Fibroblast of villous mesenchyme (primary cell): ENCODE measurements at regions not wholly inside any gene's neighbourhood (a gene's known extent, or its start where the extent isn't known, plus 50 kb on each side); places are given as distances from the start of the nearest gene placed in this dataset.
A peak's percentile ranks its signal among the peaks of the same experiment; 100 is the strongest.

ENCODE experiments used
- DNase-seq: peaks from one replicate; pipeline ENCODE4 v3.0.0-alpha.2; 2010; ENCODE audit warnings: low read depth
- H3K4me3 ChIP-seq: 2 replicates; pipeline ENCODE4 v1.5.1; 2011; ENCODE audit warnings: low read depth, mild to moderate bottlenecking, low read length
- TF ChIP-seq, protein P1 (sequence below): IDR thresholded peaks from 2 replicates; pipeline ENCODE4 v1.5.1; 2012; ENCODE audit warnings: low read depth, mild to moderate bottlenecking, low read length; ENCODE audit not compliant: insufficient read depth

DNA sequence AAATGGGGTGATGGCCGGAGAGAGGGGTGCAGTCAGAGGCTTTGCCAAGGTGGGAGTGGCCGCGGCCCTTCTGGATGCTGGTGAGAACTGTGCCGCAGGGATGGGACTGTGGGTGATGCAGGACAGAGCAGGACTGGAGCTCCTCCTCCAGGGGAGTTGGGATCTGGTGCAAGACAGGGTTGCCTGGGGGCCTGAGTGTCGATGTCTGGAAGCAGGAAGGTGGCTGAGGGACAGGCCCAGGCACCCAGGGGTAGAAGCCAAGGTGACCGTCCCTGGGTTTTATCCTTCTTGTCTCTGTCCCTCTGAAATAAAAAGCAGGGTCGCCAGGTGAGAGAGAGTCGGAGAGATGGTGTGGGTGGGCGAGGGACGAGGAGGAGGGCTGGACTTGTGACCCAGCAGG is 89.1 kb upstream of the IER5L start:
- H3K4me3 ChIP-seq = no peak overlapping the region
- TF ChIP-seq, protein P1, sequence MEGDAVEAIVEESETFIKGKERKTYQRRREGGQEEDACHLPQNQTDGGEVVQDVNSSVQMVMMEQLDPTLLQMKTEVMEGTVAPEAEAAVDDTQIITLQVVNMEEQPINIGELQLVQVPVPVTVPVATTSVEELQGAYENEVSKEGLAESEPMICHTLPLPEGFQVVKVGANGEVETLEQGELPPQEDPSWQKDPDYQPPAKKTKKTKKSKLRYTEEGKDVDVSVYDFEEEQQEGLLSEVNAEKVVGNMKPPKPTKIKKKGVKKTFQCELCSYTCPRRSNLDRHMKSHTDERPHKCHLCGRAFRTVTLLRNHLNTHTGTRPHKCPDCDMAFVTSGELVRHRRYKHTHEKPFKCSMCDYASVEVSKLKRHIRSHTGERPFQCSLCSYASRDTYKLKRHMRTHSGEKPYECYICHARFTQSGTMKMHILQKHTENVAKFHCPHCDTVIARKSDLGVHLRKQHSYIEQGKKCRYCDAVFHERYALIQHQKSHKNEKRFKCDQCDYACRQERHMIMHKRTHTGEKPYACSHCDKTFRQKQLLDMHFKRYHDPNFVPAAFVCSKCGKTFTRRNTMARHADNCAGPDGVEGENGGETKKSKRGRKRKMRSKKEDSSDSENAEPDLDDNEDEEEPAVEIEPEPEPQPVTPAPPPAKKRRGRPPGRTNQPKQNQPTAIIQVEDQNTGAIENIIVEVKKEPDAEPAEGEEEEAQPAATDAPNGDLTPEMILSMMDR = no peak
- DNase-seq = no peak

DNA sequence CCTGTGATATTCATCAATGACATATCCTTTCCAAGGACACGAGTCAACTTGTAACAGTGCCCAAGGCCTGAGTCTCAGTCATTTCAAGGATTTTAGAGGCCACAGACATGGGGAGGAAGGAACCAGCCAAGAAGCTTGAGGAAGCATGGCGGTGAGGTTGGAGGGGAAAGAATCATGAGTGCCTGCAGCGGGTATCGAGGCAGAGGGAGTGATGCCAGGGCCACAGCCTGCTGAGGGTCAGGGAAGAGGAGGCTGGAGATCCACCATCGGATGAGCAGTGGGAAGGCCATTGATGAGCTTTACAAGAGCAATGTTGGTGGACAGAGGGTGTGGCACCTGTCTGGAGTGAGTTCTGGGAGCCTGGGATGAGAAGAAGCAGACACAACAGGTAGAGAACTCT is 88.5 kb upstream of the IER5L start:
- TF ChIP-seq, protein P1 = no peak
- no peak for DNase-seq
- no peak overlapping the region for H3K4me3 ChIP-seq

DNA sequence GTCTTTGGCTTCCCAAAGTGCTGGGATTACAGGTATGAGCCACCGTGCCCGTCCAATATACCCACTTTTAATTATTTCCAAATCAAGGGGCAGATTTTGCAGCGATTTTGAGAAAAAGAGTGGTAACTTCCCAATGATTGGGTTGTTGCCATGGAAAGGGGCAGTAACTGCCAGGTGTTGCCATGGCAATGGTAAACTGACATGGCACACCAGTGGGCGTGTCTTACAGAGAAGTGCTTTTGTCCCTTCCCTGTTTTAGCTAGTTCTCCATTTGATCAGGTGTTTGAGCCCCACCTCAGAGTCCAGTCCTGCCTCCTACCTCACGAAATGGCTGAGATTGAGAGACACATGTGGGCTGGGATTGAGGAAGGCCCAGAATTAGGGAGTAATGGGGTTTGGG is 86.3 kb upstream of the IER5L start:
- TF ChIP-seq, protein P1 = no peak
- H3K4me3 ChIP-seq = no peak overlapping the region
- no peak for DNase-seq

DNA sequence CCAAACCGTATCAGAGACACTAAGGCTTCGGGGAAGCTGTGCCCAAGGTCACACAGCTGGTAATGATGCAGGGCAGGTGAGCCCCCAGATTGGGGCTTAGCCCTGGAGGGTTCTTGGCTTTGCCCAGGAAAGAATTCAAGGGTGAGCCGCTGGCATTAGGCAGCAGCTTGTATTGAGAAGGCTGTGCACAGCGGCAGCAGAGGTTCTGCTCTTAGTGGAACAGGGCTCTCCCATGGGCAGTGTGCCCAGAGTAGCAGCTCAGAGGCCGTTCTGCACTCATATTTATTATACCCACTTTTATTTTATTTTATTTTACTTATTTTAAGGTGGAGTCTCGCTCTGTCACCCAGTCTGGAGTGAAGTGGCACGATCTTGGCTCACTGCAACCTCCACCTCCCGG is 85.8 kb upstream of the IER5L start:
- H3K4me3 ChIP-seq = no peak overlapping the region
- no peak for DNase-seq
- TF ChIP-seq, protein P1 = no peak

DNA sequence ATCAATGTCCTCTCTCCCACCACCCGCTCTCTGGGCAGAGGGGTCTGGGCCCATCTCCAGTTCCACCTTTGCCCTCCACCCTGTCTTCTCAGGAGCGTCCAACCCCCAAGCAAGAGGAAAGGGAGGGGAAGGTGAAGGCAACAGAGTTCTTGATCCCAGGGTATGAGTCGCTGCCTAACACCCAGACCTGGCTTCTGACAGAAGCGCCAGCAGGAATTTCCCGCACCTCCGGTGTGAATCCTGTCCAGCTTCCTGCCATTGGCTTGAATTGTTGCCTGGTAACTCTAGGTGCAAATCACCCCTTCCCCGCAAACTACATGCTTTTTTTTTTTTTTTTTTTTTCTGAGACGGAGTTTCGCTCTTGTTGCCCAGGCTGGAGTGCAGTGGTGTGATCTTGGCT is 84.2 kb upstream of the IER5L start:
- TF ChIP-seq, protein P1 = no peak
- no peak for DNase-seq
- H3K4me3 ChIP-seq = no peak overlapping the region

DNA sequence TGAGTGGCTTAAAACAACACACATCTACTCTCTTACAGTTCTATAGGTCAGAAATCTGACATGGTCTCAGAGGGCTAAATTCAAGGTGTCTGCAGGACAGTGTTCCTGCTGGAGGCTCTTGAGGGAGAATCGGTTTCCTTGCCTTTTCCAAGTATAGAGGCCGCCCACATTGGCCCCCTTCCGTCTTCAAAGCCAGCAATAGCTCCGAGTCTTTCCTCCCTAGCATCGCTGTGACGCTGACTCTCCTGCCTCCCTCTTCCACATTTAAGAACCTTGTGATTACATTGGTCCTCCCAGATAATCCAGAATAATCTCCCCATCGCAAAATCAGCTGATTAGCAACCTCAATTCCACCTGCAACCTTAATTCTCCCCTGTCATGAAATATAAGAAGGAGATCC is 81.3 kb upstream of the IER5L start:
- no peak for DNase-seq
- H3K4me3 ChIP-seq = no peak overlapping the region
- TF ChIP-seq, protein P1 = no peak

DNA sequence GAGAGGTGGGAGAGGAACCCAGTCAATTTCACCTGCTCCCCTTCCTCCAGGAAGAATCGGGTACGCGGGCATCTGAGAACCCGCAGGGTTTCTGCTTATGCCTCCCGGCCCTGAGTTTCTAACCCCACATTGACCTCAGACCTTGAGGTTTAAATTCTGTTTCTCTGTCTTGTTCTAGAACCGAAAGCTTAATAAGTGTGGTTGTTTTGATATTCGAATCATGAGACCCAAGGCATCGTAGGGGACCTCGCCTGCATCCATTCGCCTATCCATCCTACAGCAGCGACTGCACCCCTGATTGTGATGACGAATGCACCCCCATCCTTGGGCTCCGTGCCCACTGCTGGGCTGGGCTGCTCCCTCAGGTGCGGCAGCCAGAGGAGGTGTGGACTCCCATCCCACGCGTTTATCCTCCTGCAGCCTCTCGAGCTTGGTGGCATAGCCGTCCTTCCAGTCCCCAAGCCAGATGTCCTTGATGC is 80.8 kb upstream of the IER5L start:
- no peak for DNase-seq
- TF ChIP-seq, protein P1 = no peak
- peak overlapping the region; percentile 37 for H3K4me3 ChIP-seq
